ENCODE measurements at regions not wholly inside any gene's neighbourhood (a gene's known extent, or its start where the extent isn't known, plus 50 kb on each side); places are given as distances from the start of the nearest gene placed in this dataset.

DNA sequence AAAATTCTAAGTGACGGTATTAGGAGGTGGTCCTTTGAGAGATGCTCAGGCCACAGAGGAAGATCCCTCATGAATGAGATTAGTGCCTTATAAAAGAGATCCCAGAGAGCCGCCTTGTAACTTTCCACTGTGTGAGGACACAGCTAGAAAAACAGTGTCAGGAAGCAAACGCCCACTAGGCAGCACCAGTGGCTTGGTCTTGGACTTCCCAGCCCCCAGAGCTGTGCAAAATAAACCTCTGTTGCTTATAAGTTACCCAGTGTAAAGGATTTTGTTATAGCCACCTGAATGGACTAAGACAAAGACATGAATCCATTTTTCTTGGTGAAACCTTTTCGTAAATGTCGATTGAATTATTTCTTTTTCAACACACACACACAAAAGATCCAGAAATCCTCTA lies 141.0 kb downstream of the CBLN1 start:
- CTCF ChIA-PET: no interaction called here
- no peak overlapping the region for H3K27ac ChIP-seq
- TF ChIP-seq, protein P1, sequence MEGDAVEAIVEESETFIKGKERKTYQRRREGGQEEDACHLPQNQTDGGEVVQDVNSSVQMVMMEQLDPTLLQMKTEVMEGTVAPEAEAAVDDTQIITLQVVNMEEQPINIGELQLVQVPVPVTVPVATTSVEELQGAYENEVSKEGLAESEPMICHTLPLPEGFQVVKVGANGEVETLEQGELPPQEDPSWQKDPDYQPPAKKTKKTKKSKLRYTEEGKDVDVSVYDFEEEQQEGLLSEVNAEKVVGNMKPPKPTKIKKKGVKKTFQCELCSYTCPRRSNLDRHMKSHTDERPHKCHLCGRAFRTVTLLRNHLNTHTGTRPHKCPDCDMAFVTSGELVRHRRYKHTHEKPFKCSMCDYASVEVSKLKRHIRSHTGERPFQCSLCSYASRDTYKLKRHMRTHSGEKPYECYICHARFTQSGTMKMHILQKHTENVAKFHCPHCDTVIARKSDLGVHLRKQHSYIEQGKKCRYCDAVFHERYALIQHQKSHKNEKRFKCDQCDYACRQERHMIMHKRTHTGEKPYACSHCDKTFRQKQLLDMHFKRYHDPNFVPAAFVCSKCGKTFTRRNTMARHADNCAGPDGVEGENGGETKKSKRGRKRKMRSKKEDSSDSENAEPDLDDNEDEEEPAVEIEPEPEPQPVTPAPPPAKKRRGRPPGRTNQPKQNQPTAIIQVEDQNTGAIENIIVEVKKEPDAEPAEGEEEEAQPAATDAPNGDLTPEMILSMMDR (conservative IDR thresholded peaks at IDR 0.05; ENCODE audit: low read depth): no peak
- POLR2A ChIA-PET (ENCODE audit: low non-redundant PET): no interaction called here
- DNase-seq (ENCODE audit: low spot score): no peak

- no peak for DNase-seq (ENCODE audit: low spot score)
These were observed 151.2 kb downstream of the CBLN1 start for GRCh38 chr16:49130397-49130796.

DNA sequence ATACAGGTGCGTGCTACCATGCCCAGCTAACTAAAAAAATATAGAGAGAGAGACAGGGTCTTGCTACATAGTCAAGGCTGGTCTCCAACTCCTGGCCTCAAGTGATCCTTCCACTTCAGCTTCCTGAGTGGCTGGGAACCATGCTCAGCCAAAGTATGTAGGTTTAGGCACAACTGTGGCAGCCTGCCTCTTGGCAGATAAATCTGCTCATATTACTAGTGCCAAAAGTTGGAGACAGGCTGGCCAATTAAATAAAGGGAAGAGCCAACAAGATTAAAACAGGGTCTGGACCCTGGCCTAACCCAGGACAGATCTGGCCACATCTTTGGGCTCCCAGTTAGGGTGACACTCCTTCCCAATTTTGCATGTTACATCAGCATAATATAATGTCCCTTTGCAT lies 151.7 kb downstream of the CBLN1 start:
- POLR2A ChIA-PET (ENCODE audit: low non-redundant PET): no interaction called here
- TF ChIP-seq, protein P1 (conservative IDR thresholded peaks at IDR 0.05; ENCODE audit: low read depth): no peak
- DNase-seq (ENCODE audit: low spot score): no peak
- no peak overlapping the region for H3K27ac ChIP-seq
- CTCF ChIA-PET: interaction anchor here (0.6 kb wide), 1 partner anchor 21 kb away, joined by 4 read pairs; no protein-coding TSS in a partner anchor

More at GRCh38 chr16:49130397-49130796, 151.2 kb downstream of the CBLN1 start:
- CTCF ChIA-PET: interaction anchor here (0.6 to 1.0 kb wide), 2 partner anchors 22 to 31 kb away, joined by 3 to 4 read pairs; no protein-coding TSS in a partner anchor
- TF ChIP-seq, protein P1 (conservative IDR thresholded peaks at IDR 0.05; ENCODE audit: low read depth): no peak
- no peak overlapping the region for H3K27ac ChIP-seq
- POLR2A ChIA-PET (ENCODE audit: low non-redundant PET): no interaction called here

- TF ChIP-seq, protein P1 (conservative IDR thresholded peaks at IDR 0.05; ENCODE audit: low read depth): no peak
- DNase-seq (ENCODE audit: low spot score): no peak
- CTCF ChIA-PET: no interaction called here
These were observed 152.9 kb downstream of the CBLN1 start for GRCh38 chr16:49128740-49129139.

GRCh38 chr16:49127103-49127502 lies 154.5 kb downstream of the CBLN1 start:
- H3K27ac ChIP-seq: no peak overlapping the region
- ChIA-PET POLR2A (ENCODE audit: low non-redundant PET) (no interaction called here), CTCF (no interaction called here)
- TF ChIP-seq, protein P1 (conservative IDR thresholded peaks at IDR 0.05; ENCODE audit: low read depth): no peak
- DNase-seq (ENCODE audit: low spot score): no peak

More at GRCh38 chr16:49128740-49129139, 152.9 kb downstream of the CBLN1 start:
- POLR2A ChIA-PET (ENCODE audit: low non-redundant PET): no interaction called here
- no peak overlapping the region for H3K27ac ChIP-seq

DNA sequence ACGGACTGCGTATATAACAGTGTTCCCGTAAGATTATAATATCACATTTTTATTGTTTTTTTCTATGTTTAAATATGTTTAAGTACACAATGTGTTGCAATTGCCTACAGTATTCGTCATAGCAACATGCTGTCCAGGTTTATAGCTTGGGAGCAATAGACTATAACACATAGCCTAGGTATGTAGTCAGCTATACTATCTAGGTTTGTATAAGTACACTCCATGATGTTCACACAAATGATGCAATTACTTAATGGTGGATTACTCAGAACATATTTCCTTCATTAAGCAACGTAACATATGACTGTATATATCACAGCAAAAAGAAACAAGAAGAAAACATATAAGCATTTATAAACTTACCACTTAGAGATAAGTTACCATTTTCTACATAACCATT lies 160.0 kb downstream of the CBLN1 start:
- CTCF ChIA-PET: interaction anchor here (0.6 kb wide), 1 partner anchor 490 kb away, joined by 3 read pairs; no protein-coding TSS in a partner anchor
- DNase-seq (ENCODE audit: low spot score): peak; percentile 7
- POLR2A ChIA-PET (ENCODE audit: low non-redundant PET): no interaction called here
- H3K27ac ChIP-seq: no peak overlapping the region
- TF ChIP-seq, protein P1 (conservative IDR thresholded peaks at IDR 0.05; ENCODE audit: low read depth): no peak

Data from RWPE1 (cell line).